H9 (cell line): ENCODE measurements at regions not wholly inside any gene's neighbourhood (a gene's known extent, or its start where the extent isn't known, plus 50 kb on each side); places are given as distances from the start of the nearest gene placed in this dataset.

Experiments
- DNase-seq: peaks from one replicate; pipeline ENCODE4 v3.0.0-alpha.2; 2017
- H2AFZ ChIP-seq: one replicate; pipeline ENCODE4 v1.6.1; 2013; ENCODE audit warnings: mild to moderate bottlenecking, low read length, control low read depth, moderate library complexity
- H2AK5ac ChIP-seq: 2 replicates; pipeline ENCODE4 v1.6.1; 2013; ENCODE audit warnings: low read length, control low read depth, mixed read lengths; ENCODE audit not compliant: insufficient read length
- H2BK120ac ChIP-seq: one replicate; pipeline ENCODE4 v1.6.1; 2013; ENCODE audit warnings: low read depth, mild to moderate bottlenecking, low read length, control low read depth, inconsistent platforms; ENCODE audit not compliant: poor library complexity, severe bottlenecking
- H2BK12ac ChIP-seq: 2 replicates; pipeline ENCODE4 v1.6.1; 2013; ENCODE audit warnings: low read length, control low read depth, mixed read lengths, low read depth; ENCODE audit not compliant: insufficient read length
- H2BK15ac ChIP-seq: 2 replicates; pipeline ENCODE4 v1.6.1; 2013; ENCODE audit warnings: low read depth, low read length, control low read depth
- H2BK20ac ChIP-seq: one replicate; pipeline ENCODE4 v1.6.1; 2013; ENCODE audit warnings: low read depth, mild to moderate bottlenecking, low read length, control low read depth, inconsistent platforms; ENCODE audit not compliant: poor library complexity, severe bottlenecking
- H2BK5ac ChIP-seq: 2 replicates; pipeline ENCODE4 v1.6.1; 2013; ENCODE audit warnings: low read length, control low read depth, mixed read lengths; ENCODE audit not compliant: insufficient read length
- H3K14ac ChIP-seq: 2 replicates; pipeline ENCODE4 v1.6.1; 2013; ENCODE audit warnings: low read length, control low read depth; ENCODE audit not compliant: insufficient read depth
- H3K18ac ChIP-seq: 2 replicates; pipeline ENCODE4 v1.6.1; 2013; ENCODE audit warnings: low read depth, mild to moderate bottlenecking, mixed read lengths, low read length, control low read depth; ENCODE audit not compliant: insufficient read length
- H3K23ac ChIP-seq: 2 replicates; pipeline ENCODE4 v1.6.1; 2013; ENCODE audit warnings: low read length, control low read depth, mixed read lengths, low read depth; ENCODE audit not compliant: insufficient read length
- H3K23me2 ChIP-seq: 2 replicates; pipeline ENCODE4 v1.6.1; 2013; ENCODE audit warnings: low read depth, mild to moderate bottlenecking, mixed read lengths, low read length, control low read depth; ENCODE audit not compliant: insufficient read length, poor library complexity, severe bottlenecking
- H3K27ac ChIP-seq: 2 replicates; pipeline ENCODE4 v1.5.1; 2013; ENCODE audit warnings: low read length, control low read depth, mixed read lengths, low read depth; ENCODE audit not compliant: insufficient read length
- H3K27me3 ChIP-seq: 2 replicates; pipeline ENCODE4 v1.6.1; 2013; ENCODE audit warnings: low read length, control low read depth, inconsistent platforms; ENCODE audit not compliant: insufficient read depth
- H3K4ac ChIP-seq: 2 replicates; pipeline ENCODE4 v1.6.1; 2013; ENCODE audit warnings: low read depth, mild to moderate bottlenecking, control low read depth, inconsistent platforms, low read length, moderate library complexity
- H3K4me1 ChIP-seq: 2 replicates; pipeline ENCODE4 v1.6.1; 2013; ENCODE audit warnings: low read length, control low read depth, inconsistent platforms; ENCODE audit not compliant: insufficient read depth
- H3K4me2 ChIP-seq: 2 replicates; pipeline ENCODE4 v1.6.1; 2013; ENCODE audit warnings: low read length, control low read depth, mixed read lengths; ENCODE audit not compliant: insufficient read length, insufficient read depth
- H3K56ac ChIP-seq: 2 replicates; pipeline ENCODE4 v1.6.1; 2013; ENCODE audit warnings: low read depth, mild to moderate bottlenecking, mixed read lengths, low read length, control low read depth; ENCODE audit not compliant: insufficient read length
- H3K79me1 ChIP-seq: 2 replicates; pipeline ENCODE4 v1.6.1; 2013; ENCODE audit warnings: low read depth, mild to moderate bottlenecking, moderate library complexity, low read length, control low read depth, inconsistent platforms; ENCODE audit not compliant: insufficient read depth, poor library complexity, severe bottlenecking
- H3K79me2 ChIP-seq: 2 replicates; pipeline ENCODE4 v1.6.1; 2013; ENCODE audit warnings: low read length, control low read depth, inconsistent platforms; ENCODE audit not compliant: insufficient read depth
- H3K9ac ChIP-seq: 2 replicates; pipeline ENCODE4 v1.6.1; 2013; ENCODE audit warnings: low read length, control low read depth, mixed read lengths; ENCODE audit not compliant: insufficient read length; ENCODE audit errors: extremely low read depth
- H3K9me3 ChIP-seq: one replicate; pipeline ENCODE4 v1.6.1; 2013; ENCODE audit warnings: low read depth, low read length, inconsistent platforms; ENCODE audit not compliant: control insufficient read depth
- H3T11ph ChIP-seq: one replicate; pipeline ENCODE4 v1.6.1; 2013; ENCODE audit warnings: mild to moderate bottlenecking, low read length, control low read depth, inconsistent platforms
- H4K20me1 ChIP-seq: one replicate; pipeline ENCODE4 v1.6.1; 2013; ENCODE audit not compliant: control insufficient read depth, insufficient read length, insufficient read depth
- H4K5ac ChIP-seq: 2 replicates; pipeline ENCODE4 v1.6.1; 2013; ENCODE audit warnings: low read depth, mild to moderate bottlenecking, mixed read lengths, low read length, control low read depth; ENCODE audit not compliant: insufficient read length
- H4K8ac ChIP-seq: replicated peaks from 2 replicates; pipeline ENCODE4 v1.6.1; 2013; ENCODE audit warnings: low read length, control low read depth, mixed read lengths, low read depth; ENCODE audit not compliant: insufficient read length
- H4K91ac ChIP-seq: 2 replicates; pipeline ENCODE4 v1.6.1; 2013; ENCODE audit warnings: low read depth, mild to moderate bottlenecking, moderate library complexity, mixed read lengths, low read length, control low read depth; ENCODE audit not compliant: insufficient read length
- H3K27ac Mint-ChIP-seq, 3 experiments: 2 replicates in 2 of 3; 3 replicates in 1 of 3; pipeline ENCODE4 v1.8.0; 2020 to 2021; ENCODE audit warnings: mixed read lengths in 3 of 3, mild to moderate bottlenecking in 1 of 3, moderate library complexity in 1 of 3
- H3K27me3 Mint-ChIP-seq: 2 replicates; pipeline ENCODE4 v1.8.0; 2021; ENCODE audit warnings: low read depth, mild to moderate bottlenecking, moderate library complexity, mixed read lengths
- H3K36me3 Mint-ChIP-seq, 3 experiments: 2 replicates in 2 of 3; 3 replicates in 1 of 3; pipeline ENCODE4 v1.8.0; 2020 to 2021; ENCODE audit warnings: low read depth in 3 of 3, mixed read lengths in 3 of 3; ENCODE audit not compliant: insufficient read depth in 1 of 3
- H3K4me1 Mint-ChIP-seq, 2 experiments: 2 replicates each; pipeline ENCODE4 v1.8.0; 2020; ENCODE audit warnings: mixed read lengths in 2 of 2
- H3K4me3 Mint-ChIP-seq, 2 experiments: 2 replicates in 1 of 2; 3 replicates in 1 of 2; pipeline ENCODE4 v1.8.0; 2020 to 2021; ENCODE audit warnings: mild to moderate bottlenecking in 2 of 2, mixed read lengths in 2 of 2, moderate library complexity in 1 of 2
- H3K9me3 Mint-ChIP-seq, 2 experiments: 2 replicates in 1 of 2; 3 replicates in 1 of 2; pipeline ENCODE4 v1.8.0; 2020; ENCODE audit warnings: mild to moderate bottlenecking in 2 of 2, mixed read lengths in 2 of 2, moderate library complexity in 1 of 2
- CTCF ChIP-seq: fragments of 200-600 bp; sonication (generic); conservative IDR thresholded peaks from 3 replicates; pipeline ENCODE4 v1.8.0; 2021; ENCODE audit warnings: antibody characterized with exemption, mild to moderate bottlenecking

- no peak overlapping the region for H2BK15ac ChIP-seq
- no peaks in the 10 kb centered on the region for H3K79me1 ChIP-seq
- TF ChIP-seq CTCF, result no peak
- no peak overlapping the region for H3K56ac ChIP-seq
- Mint-ChIP-seq H3K9me3 (peaks cover 26 to 63% of the 10 kb centered on the region in 2 experiments), H3K27ac (no peak overlapping the region; a peak in 1 of 7 replicates), H3K36me3 (peaks cover 7 to 44% (median 13%) of the 10 kb centered on the region in 3 experiments; a peak in 6 of 7 replicates), H3K4me1 (peaks cover 0 to 6% of the 10 kb centered on the region in 2 experiments; a peak in 2 of 4 replicates), H3K27me3 (no peaks in the 10 kb centered on the region), H3K4me3 (no peak overlapping the region)
- no peaks in the 10 kb centered on the region for H3K9me3 ChIP-seq
- no peaks in the 10 kb centered on the region for H3K79me2 ChIP-seq
- no peak overlapping the region for H2AFZ ChIP-seq
- H4K5ac ChIP-seq, result no peak overlapping the region
- H3K14ac ChIP-seq, result no peak overlapping the region
- H3K4me1 ChIP-seq, result no peaks in the 10 kb centered on the region
- no peaks in the 10 kb centered on the region for H3K23me2 ChIP-seq
- no peak overlapping the region for H3K23ac ChIP-seq
- no peaks in the 10 kb centered on the region for H4K20me1 ChIP-seq
- H2BK120ac ChIP-seq, result no peak overlapping the region
- H3K27me3 ChIP-seq, result no peaks in the 10 kb centered on the region
- no peak overlapping the region for H3K18ac ChIP-seq
- H3K9ac ChIP-seq, result no peak overlapping the region
- no peak overlapping the region for H3K4ac ChIP-seq
- no peak overlapping the region for H2AK5ac ChIP-seq
- no peak overlapping the region for H3T11ph ChIP-seq
- no peak overlapping the region for H2BK5ac ChIP-seq
- no peak overlapping the region for H2BK20ac ChIP-seq
- H2BK12ac ChIP-seq, result no peak overlapping the region
- H3K4me2 ChIP-seq, result no peak overlapping the region
- no peak overlapping the region for H4K91ac ChIP-seq
- no peak overlapping the region for H3K27ac ChIP-seq
- no peak overlapping the region for H4K8ac ChIP-seq
- DNase-seq, result no peak
These were observed 489.5 kb upstream of the SPRY2 start for GRCh38 chr13:80830431-80830830.
